Stimulated activated CD4-positive, alpha-beta T cell treated with anti-CD3 and anti-CD28 coated beads, TNF-alpha, amount 100 ng/mL, for 48 hours (primary cell): ENCODE measurements at regions not wholly inside any gene's neighbourhood (a gene's known extent, or its start where the extent isn't known, plus 50 kb on each side); places are given as distances from the start of the nearest gene placed in this dataset.
"Not testable (repeated sequence)": the region's sequence is repeated elsewhere in the genome, so short reads cannot be mapped to it uniquely, and the experiment has no call there.

Experiments used
- DNase-seq, 3 donors: peaks; one replicate each; pipeline ENCODE4 v3.0.0-alpha.2; 2020; ENCODE audit warnings: low read depth in 3 of 3

GRCh38 chr18:70390371-70391090 lies 101.7 kb downstream of the SOCS6 start:
- DNase-seq, result no peak

- DNase-seq, result not testable (repeated sequence)
Measured at GRCh38 chr18:70389036-70389435, 100.2 kb downstream of the SOCS6 start.

GRCh38 chr18:70387027-70387426 lies 98.2 kb downstream of the SOCS6 start:
- DNase-seq, result no peak

- DNase-seq, result no peak
Measured at GRCh38 chr18:70386582-70386981, 97.7 kb downstream of the SOCS6 start.

- no peak for DNase-seq
Measured at GRCh38 chr18:70385474-70385873, 96.6 kb downstream of the SOCS6 start.

GRCh38 chr18:70384181-70384790 lies 95.4 kb downstream of the SOCS6 start:
- DNase-seq, result no peak

- DNase-seq, result no peak
Measured at GRCh38 chr18:70382992-70383717, 94.3 kb downstream of the SOCS6 start.

GRCh38 chr18:70382017-70382416 lies 93.2 kb downstream of the SOCS6 start:
- no peak for DNase-seq

- DNase-seq, result no peak
Measured at GRCh38 chr18:70380915-70381896, 92.4 kb downstream of the SOCS6 start.
